OCI-LY3 (cell line): ENCODE measurements at regions not wholly inside any gene's neighbourhood (a gene's known extent, or its start where the extent isn't known, plus 50 kb on each side); places are given as distances from the start of the nearest gene placed in this dataset.

Source experiments
- H2AFZ ChIP-seq: fragments of 200-600, 300-600 bp; shearing (Covaris generic); 2 replicates; pipeline ENCODE4 v1.6.0; 2014; ENCODE audit warnings: antibody characterized with exemption, low read depth, low read length
- H3K27ac ChIP-seq: fragments of 200-600, 300-600 bp; sonication (generic); 2 replicates; pipeline ENCODE4 v1.5.1; 2014; ENCODE audit warnings: mild to moderate bottlenecking, low read length, moderate library complexity, mixed read lengths
- H3K27me3 ChIP-seq: fragments of 200-600, 300-600 bp; sonication (generic); 2 replicates; pipeline ENCODE4 v1.6.1; 2014; ENCODE audit warnings: low read depth, low read length, mixed read lengths
- H3K36me3 ChIP-seq: fragments of 200-600, 300-600 bp; sonication (generic); replicated peaks from 2 replicates; pipeline ENCODE3; 2014; ENCODE audit warnings: low read depth, low read length, mixed read lengths
- H3K4me1 ChIP-seq: fragments of 300-600, 200-600 bp; sonication (generic); 2 replicates; pipeline ENCODE4 v1.6.1; 2014; ENCODE audit warnings: low read length, mixed read lengths
- H3K4me2 ChIP-seq: fragments of 200-600, 300-600 bp; sonication (generic); 2 replicates; pipeline ENCODE4 v1.6.1; 2014; ENCODE audit warnings: low read length, mixed read lengths
- H3K4me3 ChIP-seq: fragments of 300-600, 200-600 bp; sonication (generic); 2 replicates; pipeline ENCODE4 v1.5.1; 2014; ENCODE audit warnings: antibody characterized with exemption, mild to moderate bottlenecking, low read length, moderate library complexity
- H3K79me2 ChIP-seq: fragments of 300-600, 200-600 bp; shearing (Covaris generic); 2 replicates; pipeline ENCODE4 v1.6.1; 2014; ENCODE audit warnings: mild to moderate bottlenecking, low read length, mixed read lengths
- H3K9ac ChIP-seq: fragments of 300-600, 200-600 bp; shearing (Covaris generic); 2 replicates; pipeline ENCODE4 v1.6.0; 2014; ENCODE audit warnings: mild to moderate bottlenecking, low read length, moderate library complexity
- H3K9me3 ChIP-seq: fragments of 200-600, 300-600 bp; shearing (Covaris generic); 2 replicates; pipeline ENCODE4 v1.6.1; 2014; ENCODE audit warnings: low read length, mixed read lengths; ENCODE audit not compliant: insufficient read depth
- H4K20me1 ChIP-seq: fragments of 200-600, 300-600 bp; sonication (generic); 2 replicates; pipeline ENCODE4 v1.6.1; 2016; ENCODE audit warnings: low read length, mixed read lengths; ENCODE audit not compliant: insufficient read depth
- EZH2phosphoT487 ChIP-seq: fragments of 200-600 bp; shearing (Covaris generic); IDR thresholded peaks from 2 replicates; pipeline ENCODE4 v1.6.1; 2018; ENCODE audit warnings: antibody characterized with exemption, mixed run types, low read depth
- TF ChIP-seq, protein P1 (sequence below): fragments of 200-600, 300-600 bp; sonication (generic); IDR thresholded peaks from 2 replicates; pipeline ENCODE4 v1.5.1; 2014; ENCODE audit warnings: antibody characterized with exemption, low read length, low read depth

DNA sequence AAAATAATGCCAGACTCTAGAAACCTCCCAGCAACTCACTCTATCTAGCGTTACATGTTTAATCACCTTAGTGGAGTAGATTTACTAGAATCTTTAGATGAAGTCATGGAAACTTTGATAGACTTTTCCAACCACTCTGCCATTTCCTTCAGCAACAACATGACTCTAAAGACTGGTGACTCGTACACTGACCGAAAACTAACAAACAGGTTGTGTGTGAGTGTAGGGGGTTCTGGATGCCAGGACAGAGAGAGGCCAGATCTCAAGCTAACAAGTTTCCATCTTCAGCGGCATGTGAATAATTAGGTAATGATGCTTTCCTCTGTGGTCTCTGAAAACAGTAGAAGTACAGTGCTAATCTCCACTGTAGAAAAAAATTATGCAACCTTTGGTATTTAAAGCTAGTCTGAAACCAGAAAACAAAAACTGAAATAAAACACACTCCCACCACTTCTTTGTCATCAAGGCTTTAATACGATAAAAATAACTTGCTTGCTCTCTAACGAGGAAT, 286.4 kb downstream of the PRDM5 start:
- Histone ChIP-seq H3K27ac (no peak overlapping the region), H3K9ac (no peak overlapping the region), H3K4me2 (no peak overlapping the region), H2AFZ (no peak overlapping the region), H4K20me1 (no peaks in the 10 kb centered on the region), H3K79me2 (no peaks in the 10 kb centered on the region), H3K36me3 (no peaks in the 10 kb centered on the region), H3K4me1 (no peaks in the 10 kb centered on the region), H3K9me3 (no peaks in the 10 kb centered on the region), H3K27me3 (no peaks in the 10 kb centered on the region), H3K4me3 (no peak overlapping the region)
- TF ChIP-seq EZH2phosphoT487 = no peak
- TF ChIP-seq, protein P1, sequence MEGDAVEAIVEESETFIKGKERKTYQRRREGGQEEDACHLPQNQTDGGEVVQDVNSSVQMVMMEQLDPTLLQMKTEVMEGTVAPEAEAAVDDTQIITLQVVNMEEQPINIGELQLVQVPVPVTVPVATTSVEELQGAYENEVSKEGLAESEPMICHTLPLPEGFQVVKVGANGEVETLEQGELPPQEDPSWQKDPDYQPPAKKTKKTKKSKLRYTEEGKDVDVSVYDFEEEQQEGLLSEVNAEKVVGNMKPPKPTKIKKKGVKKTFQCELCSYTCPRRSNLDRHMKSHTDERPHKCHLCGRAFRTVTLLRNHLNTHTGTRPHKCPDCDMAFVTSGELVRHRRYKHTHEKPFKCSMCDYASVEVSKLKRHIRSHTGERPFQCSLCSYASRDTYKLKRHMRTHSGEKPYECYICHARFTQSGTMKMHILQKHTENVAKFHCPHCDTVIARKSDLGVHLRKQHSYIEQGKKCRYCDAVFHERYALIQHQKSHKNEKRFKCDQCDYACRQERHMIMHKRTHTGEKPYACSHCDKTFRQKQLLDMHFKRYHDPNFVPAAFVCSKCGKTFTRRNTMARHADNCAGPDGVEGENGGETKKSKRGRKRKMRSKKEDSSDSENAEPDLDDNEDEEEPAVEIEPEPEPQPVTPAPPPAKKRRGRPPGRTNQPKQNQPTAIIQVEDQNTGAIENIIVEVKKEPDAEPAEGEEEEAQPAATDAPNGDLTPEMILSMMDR = no peak

DNA sequence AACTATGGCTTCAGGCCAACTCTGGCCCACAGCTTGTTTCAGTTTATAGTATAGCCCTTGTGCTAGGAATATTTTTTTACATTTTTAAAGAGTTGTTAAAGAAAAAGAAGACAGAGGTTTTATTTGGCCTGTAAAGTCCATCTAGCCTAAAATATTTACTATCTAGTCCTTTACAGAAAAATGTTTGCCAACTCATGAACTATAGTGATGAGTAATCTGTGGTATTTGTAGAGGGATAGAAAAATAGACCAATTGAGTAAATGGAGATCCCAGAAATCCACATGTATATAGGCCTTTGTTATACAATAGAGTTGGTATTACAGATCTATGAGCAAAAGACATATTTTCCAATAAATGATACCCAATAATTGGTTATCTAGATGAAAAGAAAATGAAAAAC, 288.7 kb downstream of the PRDM5 start:
- TF ChIP-seq, protein P1 = no peak
- no peak for TF ChIP-seq EZH2phosphoT487
- no peaks in the 10 kb centered on the region for H4K20me1 ChIP-seq

DNA sequence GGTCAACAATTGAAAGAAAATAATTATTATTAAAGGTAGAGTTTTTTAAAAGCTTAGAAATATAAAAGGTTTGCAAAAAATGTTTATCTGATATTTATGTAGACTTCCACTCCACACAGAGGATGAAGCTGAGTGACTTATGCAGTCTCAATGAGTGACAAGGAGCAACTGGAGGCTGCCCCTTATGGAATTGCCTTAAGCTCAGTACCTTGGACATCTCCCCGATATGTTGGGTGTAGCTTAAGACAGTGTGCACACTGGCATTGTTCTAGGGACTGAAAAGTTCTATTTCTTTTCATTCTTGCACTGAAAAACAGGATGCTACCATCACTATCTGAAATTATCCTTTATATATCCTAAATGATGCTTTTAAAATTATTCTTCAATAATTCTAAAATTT, 292.1 kb downstream of the PRDM5 start:
- Histone ChIP-seq H3K79me2 (no peaks in the 10 kb centered on the region), H3K36me3 (no peaks in the 10 kb centered on the region), H2AFZ (no peak overlapping the region), H3K4me2 (no peak overlapping the region), H3K9ac (no peak overlapping the region), H4K20me1 (no peaks in the 10 kb centered on the region), H3K4me1 (no peaks in the 10 kb centered on the region), H3K27me3 (peaks cover 2% of the 10 kb centered on the region; the same call in 1 of the 2 replicates), H3K4me3 (no peak overlapping the region), H3K27ac (no peak overlapping the region), H3K9me3 (no peaks in the 10 kb centered on the region)
- TF ChIP-seq, protein P1 = no peak
- TF ChIP-seq EZH2phosphoT487 = no peak

More for the DNA sequence above, 288.7 kb downstream of the PRDM5 start:
- Histone ChIP-seq H3K79me2 (no peaks in the 10 kb centered on the region), H3K4me1 (no peaks in the 10 kb centered on the region), H3K9ac (no peak overlapping the region), H3K4me2 (no peak overlapping the region), H3K27me3 (peaks cover 2% of the 10 kb centered on the region; the same call in 1 of the 2 replicates), H2AFZ (no peak overlapping the region), H3K27ac (no peak overlapping the region), H3K4me3 (no peak overlapping the region), H3K9me3 (no peaks in the 10 kb centered on the region), H3K36me3 (no peaks in the 10 kb centered on the region)

DNA sequence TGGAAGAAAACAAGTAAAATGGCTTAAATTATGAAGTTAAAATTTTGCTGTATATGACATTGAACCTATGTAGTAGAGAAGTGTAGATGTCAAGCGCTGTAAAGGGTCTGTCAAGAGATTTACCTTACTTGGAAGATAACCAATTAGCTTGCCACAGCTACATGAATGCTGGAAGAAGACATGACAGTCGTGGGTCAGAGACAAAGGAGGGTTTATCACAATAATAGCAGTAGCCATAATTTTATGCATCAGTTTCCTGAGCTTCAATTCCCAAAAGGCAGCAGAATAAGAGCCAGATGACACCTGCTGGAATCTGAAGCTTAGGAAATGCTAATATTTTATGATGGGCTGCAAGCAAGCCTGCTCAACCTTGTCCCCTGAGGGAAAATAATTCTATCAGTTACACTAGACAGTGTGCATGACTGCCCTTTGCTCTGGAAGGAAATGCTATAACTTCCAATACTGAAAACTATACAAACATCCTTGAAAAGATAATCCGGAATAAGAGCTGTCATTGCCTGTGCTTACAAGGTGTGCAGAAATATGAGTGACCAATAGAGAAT, 292.9 kb downstream of the PRDM5 start:
- Histone ChIP-seq H3K36me3 (no peaks in the 10 kb centered on the region), H3K4me2 (no peak overlapping the region), H3K4me3 (no peak overlapping the region), H3K9ac (no peak overlapping the region), H4K20me1 (no peaks in the 10 kb centered on the region), H3K9me3 (no peaks in the 10 kb centered on the region), H2AFZ (no peak overlapping the region), H3K79me2 (no peaks in the 10 kb centered on the region), H3K4me1 (no peaks in the 10 kb centered on the region), H3K27ac (no peak overlapping the region), H3K27me3 (peaks cover 2% of the 10 kb centered on the region; the same call in 1 of the 2 replicates)
- no peak for TF ChIP-seq EZH2phosphoT487
- TF ChIP-seq, protein P1 = no peak
